Breast epithelium (tissue), 4 donors: ENCODE measurements at regions not wholly inside any gene's neighbourhood (a gene's known extent, or its start where the extent isn't known, plus 50 kb on each side); places are given as distances from the start of the nearest gene placed in this dataset.

ENCODE experiments used
- DNase-seq, 2 donors: peaks; one replicate each; pipeline ENCODE4 v3.0.0-alpha.2; 2019; ENCODE audit warnings: low spot score in 2 of 2
- H3K27ac ChIP-seq, 2 donors: fragments of 200-600 bp; sonication (generic) in 1 of 2; one replicate each; pipeline ENCODE4 v1.5.1; 2016 to 2019; ENCODE audit warnings: mild to moderate bottlenecking in 1 of 2
- H3K27me3 ChIP-seq, 2 donors: fragments of 200-600 bp; sonication (generic) in 1 of 2; one replicate each; pipeline versions ENCODE4 v1.5.1 to v1.6.0; 2017 to 2019; ENCODE audit warnings: control low read depth in 1 of 2, mild to moderate bottlenecking in 1 of 2
- H3K36me3 ChIP-seq: fragments of 200-600 bp; one replicate; pipeline ENCODE4 v1.5.1; 2019
- H3K4me1 ChIP-seq, 2 donors: fragments of 200-600 bp; sonication (generic); one replicate each; pipeline ENCODE4 v1.5.1; 2016 to 2019; ENCODE audit warnings: control low read depth in 1 of 2
- H3K4me3 ChIP-seq, 3 donors: fragments of 200-600 bp; sonication (generic); 1 replicate in 2 of 3; 2 replicates in 1 of 3; pipeline ENCODE4 v1.5.1; 2016 to 2019; ENCODE audit warnings: mild to moderate bottlenecking in 3 of 3, moderate library complexity in 2 of 3
- H3K9me3 ChIP-seq, 2 donors: fragments of 200-600 bp; sonication (generic) in 1 of 2; one replicate each; pipeline ENCODE4 v1.5.1; 2016 to 2019; ENCODE audit warnings: control low read depth in 1 of 2
- CTCF ChIP-seq, 3 donors: fragments of 450-650 bp; IDR thresholded peaks; one replicate each; pipeline ENCODE4 v1.5.1; 2016 to 2017; ENCODE audit warnings: antibody characterized with exemption in 3 of 3, mild to moderate bottlenecking in 3 of 3, moderate library complexity in 3 of 3
- POLR2A ChIP-seq: fragments of 450-650 bp; IDR thresholded peaks from one replicate; pipeline ENCODE4 v1.6.1; 2016; ENCODE audit warnings: antibody characterized with exemption, mild to moderate bottlenecking, moderate library complexity
- POLR2AphosphoS5 ChIP-seq, 3 donors: sonication (generic); formaldehyde crosslinking; IDR thresholded peaks; one replicate each; pipeline ENCODE4 v1.6.1; 2017; ENCODE audit warnings: antibody characterized with exemption in 3 of 3
- intact Hi-C: fragments of 100-400 bp; cut with DNase I; formaldehyde crosslinking; loops from one replicate; pipeline ENCODE4 v1.15.1; 2023; ENCODE audit warnings: low total_unique reads

- Histone ChIP-seq H3K36me3 (no peaks in the 10 kb centered on the region), H3K4me3 (no peak overlapping the region), H3K4me1 (no peaks in the 10 kb centered on the region), H3K27ac (no peak overlapping the region), H3K27me3 (no peaks in the 10 kb centered on the region), H3K9me3 (no peaks in the 10 kb centered on the region)
- TF ChIP-seq POLR2A (no peak), CTCF (IDR thresholded peaks at IDR 0.05) (no peak), POLR2AphosphoS5 (IDR thresholded peaks at IDR 0.05) (no peak)
- intact Hi-C loops: no loop called here
- no peak for DNase-seq
Observed at GRCh38 chr1:240712014-240712731, 100.2 kb upstream of the GREM2 start.

GRCh38 chr1:240711020-240711419 is 99.1 kb upstream of the GREM2 start:
- TF ChIP-seq CTCF (IDR thresholded peaks at IDR 0.05) (no peak), POLR2AphosphoS5 (IDR thresholded peaks at IDR 0.05) (no peak), POLR2A (no peak)
- intact Hi-C loops: no loop called here
- no peak for DNase-seq

GRCh38 chr1:240709676-240710075 is 97.7 kb upstream of the GREM2 start:
- no peaks in the 10 kb centered on the region for H3K36me3 ChIP-seq
- DNase-seq: no peak
- intact Hi-C loops: no loop called here

More at GRCh38 chr1:240711020-240711419, 99.1 kb upstream of the GREM2 start:
- Histone ChIP-seq H3K4me3 (no peak overlapping the region), H3K27ac (no peak overlapping the region), H3K36me3 (no peaks in the 10 kb centered on the region), H3K9me3 (no peaks in the 10 kb centered on the region), H3K27me3 (no peaks in the 10 kb centered on the region), H3K4me1 (no peaks in the 10 kb centered on the region)

GRCh38 chr1:240706150-240706935 is 94.4 kb upstream of the GREM2 start:
- Histone ChIP-seq H3K9me3 (no peaks in the 10 kb centered on the region), H3K4me3 (no peak overlapping the region), H3K4me1 (no peaks in the 10 kb centered on the region), H3K36me3 (no peaks in the 10 kb centered on the region), H3K27me3 (no peaks in the 10 kb centered on the region), H3K27ac (no peak overlapping the region)
- DNase-seq: no peak
- TF ChIP-seq POLR2A: no peak
- no peak for TF ChIP-seq CTCF (IDR thresholded peaks at IDR 0.05)
- TF ChIP-seq POLR2AphosphoS5 (IDR thresholded peaks at IDR 0.05): no peak
- intact Hi-C loops: no loop called here

More at GRCh38 chr1:240709676-240710075, 97.7 kb upstream of the GREM2 start:
- H3K27me3 ChIP-seq: no peaks in the 10 kb centered on the region
- no peaks in the 10 kb centered on the region for H3K4me1 ChIP-seq
- no peak for TF ChIP-seq POLR2AphosphoS5 (IDR thresholded peaks at IDR 0.05)
- no peak for TF ChIP-seq CTCF (IDR thresholded peaks at IDR 0.05)
- no peak for TF ChIP-seq POLR2A
- no peak overlapping the region for H3K4me3 ChIP-seq
- H3K9me3 ChIP-seq: no peaks in the 10 kb centered on the region
- no peak overlapping the region for H3K27ac ChIP-seq

- H3K27me3 ChIP-seq: no peaks in the 10 kb centered on the region
- no peaks in the 10 kb centered on the region for H3K9me3 ChIP-seq
- no peak for TF ChIP-seq CTCF (IDR thresholded peaks at IDR 0.05)
- TF ChIP-seq POLR2A: no peak
- no peak for TF ChIP-seq POLR2AphosphoS5 (IDR thresholded peaks at IDR 0.05)
- H3K4me3 ChIP-seq: no peak overlapping the region
- DNase-seq: no peak
- no peaks in the 10 kb centered on the region for H3K36me3 ChIP-seq
- H3K4me1 ChIP-seq: no peaks in the 10 kb centered on the region
- no peak overlapping the region for H3K27ac ChIP-seq
- intact Hi-C loops: no loop called here
Observed at GRCh38 chr1:240705579-240705978, 93.6 kb upstream of the GREM2 start.
